Gastroesophageal sphincter (tissue), 4 donors: ENCODE measurements at regions not wholly inside any gene's neighbourhood (a gene's known extent, or its start where the extent isn't known, plus 50 kb on each side); places are given as distances from the start of the nearest gene placed in this dataset.
A peak's percentile ranks its signal among the peaks of the same experiment; 100 is the strongest.
"Not testable (repeated sequence)": the region's sequence is repeated elsewhere in the genome, so short reads cannot be mapped to it uniquely, and the experiment has no call there.

ENCODE experiments used
- ATAC-seq: fragments of 150-250 bp; one replicate; pipeline ENCODE4 v1.9.1; 2016; ENCODE audit warnings: mild to moderate bottlenecking, moderate library complexity
- H3K27ac ChIP-seq, 4 donors: fragments of 200-600 bp; sonication (generic) in 3 of 4; 1 replicate in 3 of 4; 2 replicates in 1 of 4; pipeline ENCODE4 v1.5.1; 2016 to 2019
- H3K27me3 ChIP-seq: fragments of 200-600 bp; sonication (generic); one replicate; pipeline ENCODE4 v1.5.1; 2019
- H3K36me3 ChIP-seq, 2 donors: fragments of 200-600 bp; sonication (generic); one replicate each; pipeline ENCODE4 v1.5.1; 2019; ENCODE audit warnings: control low read depth in 1 of 2
- H3K4me1 ChIP-seq, 3 donors: fragments of 200-600 bp; sonication (generic); 1 replicate in 2 of 3; 2 replicates in 1 of 3; pipeline ENCODE4 v1.5.1; 2016 to 2019; ENCODE audit warnings: control low read depth in 2 of 3
- H3K4me3 ChIP-seq, 2 donors: fragments of 200-600 bp; sonication (generic); one replicate each; pipeline ENCODE4 v1.5.1; 2019; ENCODE audit warnings: mild to moderate bottlenecking in 1 of 2, moderate library complexity in 1 of 2
- H3K9me3 ChIP-seq, 3 donors: fragments of 200-600 bp; sonication (generic); one replicate each; pipeline ENCODE4 v1.5.1; 2017 to 2019; ENCODE audit warnings: control low read depth in 2 of 3
- EP300 ChIP-seq: sonication (generic); formaldehyde crosslinking; IDR thresholded peaks from one replicate; pipeline ENCODE4 v1.6.1; 2017; ENCODE audit warnings: antibody characterized with exemption, mild to moderate bottlenecking
- POLR2A ChIP-seq, 2 donors: fragments of 450-650 bp; IDR thresholded peaks; one replicate each; pipeline ENCODE4 v1.6.1; 2017; ENCODE audit warnings: antibody characterized with exemption in 2 of 2, mild to moderate bottlenecking in 2 of 2, moderate library complexity in 1 of 2
- POLR2AphosphoS5 ChIP-seq: sonication (generic); formaldehyde crosslinking; IDR thresholded peaks from one replicate; pipeline ENCODE4 v1.6.1; 2017; ENCODE audit warnings: antibody characterized with exemption
- WGBS, 2 donors: methylation state at CpG; one replicate each; pipeline ENCODE4 v1.1.5; 2018; ENCODE audit warnings: low coverage in 1 of 2; 5-methylcytosine and 5-hydroxymethylcytosine counted together
- TF ChIP-seq, protein P1 (sequence below), 4 experiments: fragments of 200-600 bp in 2 of 4; fragments of 450-650 bp in 2 of 4; sonication (generic) in 1 of 4; IDR thresholded peaks; one replicate each; pipeline ENCODE4 v1.5.1; 2017 to 2019; ENCODE audit warnings: antibody characterized with exemption in 4 of 4, mild to moderate bottlenecking in 2 of 4, moderate library complexity in 2 of 4

DNA sequence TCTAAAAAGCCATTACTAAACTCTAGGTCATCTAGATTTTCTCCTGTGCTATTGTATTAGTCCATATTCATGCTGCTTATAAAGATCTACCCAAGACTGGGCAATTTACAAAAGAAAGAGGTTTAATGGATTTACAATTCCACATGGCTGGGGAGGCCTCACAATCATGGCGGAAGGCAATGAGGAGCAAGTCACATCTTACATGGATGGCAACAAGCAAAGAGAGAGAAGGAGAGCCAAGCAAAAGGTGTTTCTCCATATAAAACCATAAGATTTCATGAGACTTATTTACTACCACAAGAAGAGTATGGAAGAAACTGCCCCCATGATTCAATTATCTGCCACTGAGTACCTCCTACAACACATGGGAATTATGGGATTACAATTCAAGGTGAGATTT is 69.6 kb upstream of the CCDC6 start:
- H3K9me3 ChIP-seq: peaks cover 0 to 28% (median 0%) of the 10 kb centered on the region in 3 donors
- not testable (repeated sequence) for H3K27ac ChIP-seq, H3K4me1 ChIP-seq, H3K4me3 ChIP-seq, H3K27me3 ChIP-seq, H3K36me3 ChIP-seq, ATAC-seq
- 100% methylated on average over 1 of the region's 1 CpG; no CpG with 5 or more reads in 1 of the 2 donors for WGBS, 2 donors

DNA sequence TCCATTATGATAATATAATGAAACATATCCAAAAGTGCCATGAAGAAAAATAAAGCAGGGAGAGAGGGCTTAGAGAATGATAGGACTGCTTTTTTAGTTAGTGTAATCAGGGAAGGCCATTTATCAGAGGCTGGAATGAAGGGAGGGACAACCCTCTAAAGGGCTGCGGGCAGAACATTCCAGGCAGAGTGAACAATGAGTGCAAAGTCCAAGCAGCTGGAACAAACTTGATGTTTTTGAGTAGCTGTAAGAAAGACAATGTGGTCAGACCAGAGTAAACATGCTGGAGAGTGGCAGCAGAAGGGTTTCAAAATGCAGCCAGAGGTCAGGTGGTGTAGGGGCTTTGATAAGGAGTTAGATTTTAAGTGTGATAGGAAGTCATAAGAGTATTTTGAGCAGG is 65.6 kb upstream of the CCDC6 start:
- Histone ChIP-seq H3K27me3 (no peaks in the 10 kb centered on the region), H3K4me1 (peaks cover 0 to 9% (median 0%) of the 10 kb centered on the region in 3 donors), H3K4me3 (no peak overlapping the region), H3K36me3 (no peaks in the 10 kb centered on the region), H3K27ac (peak overlapping the region in 1 of 4 donors; percentile 15), H3K9me3 (peaks cover 0 to 5% (median 0%) of the 10 kb centered on the region in 3 donors)
- 0 to 13% methylated on average over 1 of the region's 1 CpG for WGBS, 2 donors
- TF ChIP-seq, protein P1, sequence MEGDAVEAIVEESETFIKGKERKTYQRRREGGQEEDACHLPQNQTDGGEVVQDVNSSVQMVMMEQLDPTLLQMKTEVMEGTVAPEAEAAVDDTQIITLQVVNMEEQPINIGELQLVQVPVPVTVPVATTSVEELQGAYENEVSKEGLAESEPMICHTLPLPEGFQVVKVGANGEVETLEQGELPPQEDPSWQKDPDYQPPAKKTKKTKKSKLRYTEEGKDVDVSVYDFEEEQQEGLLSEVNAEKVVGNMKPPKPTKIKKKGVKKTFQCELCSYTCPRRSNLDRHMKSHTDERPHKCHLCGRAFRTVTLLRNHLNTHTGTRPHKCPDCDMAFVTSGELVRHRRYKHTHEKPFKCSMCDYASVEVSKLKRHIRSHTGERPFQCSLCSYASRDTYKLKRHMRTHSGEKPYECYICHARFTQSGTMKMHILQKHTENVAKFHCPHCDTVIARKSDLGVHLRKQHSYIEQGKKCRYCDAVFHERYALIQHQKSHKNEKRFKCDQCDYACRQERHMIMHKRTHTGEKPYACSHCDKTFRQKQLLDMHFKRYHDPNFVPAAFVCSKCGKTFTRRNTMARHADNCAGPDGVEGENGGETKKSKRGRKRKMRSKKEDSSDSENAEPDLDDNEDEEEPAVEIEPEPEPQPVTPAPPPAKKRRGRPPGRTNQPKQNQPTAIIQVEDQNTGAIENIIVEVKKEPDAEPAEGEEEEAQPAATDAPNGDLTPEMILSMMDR (IDR thresholded peaks at IDR 0.05): no peak
- TF ChIP-seq POLR2AphosphoS5 (no peak), POLR2A (IDR thresholded peaks at IDR 0.05) (no peak), EP300 (no peak)
- peak; percentile 48 for ATAC-seq

DNA sequence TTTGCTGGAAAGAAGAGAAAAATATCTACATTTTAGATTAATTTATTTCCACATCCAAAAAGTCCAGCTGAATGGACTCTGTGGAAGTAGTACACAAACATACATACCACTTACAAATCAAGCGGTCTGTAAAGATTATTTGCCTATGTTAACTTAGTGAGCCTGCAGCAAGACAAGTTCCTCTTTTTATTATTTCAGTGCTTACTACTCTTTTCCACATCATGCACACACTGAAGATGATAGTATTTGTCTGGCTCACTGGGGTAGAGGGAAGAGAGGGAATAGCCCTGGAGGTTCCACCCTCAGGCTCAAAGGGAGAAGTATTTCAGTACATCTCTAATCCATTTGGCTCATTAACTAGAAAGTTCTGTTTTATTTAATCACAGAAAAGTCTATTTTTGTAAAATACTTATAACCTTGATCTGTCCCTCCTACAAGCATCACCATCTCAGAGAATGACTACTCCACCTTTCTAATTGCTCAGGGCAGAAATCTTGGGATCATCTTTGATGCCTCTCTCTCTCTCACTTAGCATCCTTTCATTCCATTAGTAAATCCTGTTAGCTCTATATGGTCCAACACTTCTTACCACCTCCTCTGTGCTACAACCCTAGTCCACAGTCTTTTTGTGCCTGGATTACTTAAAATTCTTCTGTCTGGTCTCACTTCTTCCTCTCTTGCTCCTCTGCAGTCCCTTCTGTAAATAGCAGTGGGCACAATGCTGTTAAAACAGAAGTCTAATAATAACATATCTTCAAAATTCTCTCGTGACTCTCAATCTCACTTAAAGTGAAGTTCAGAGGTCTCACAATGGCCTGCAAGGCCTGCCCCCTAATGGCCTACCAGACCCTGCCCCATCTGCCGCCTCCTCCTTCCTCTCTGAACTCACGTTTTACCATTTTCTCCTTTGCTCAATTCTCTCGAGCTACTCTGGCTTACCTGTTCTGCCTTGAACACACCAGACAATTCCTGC is 64.3 kb upstream of the CCDC6 start:
- Histone ChIP-seq H3K27ac (no peak overlapping the region), H3K36me3 (no peaks in the 10 kb centered on the region), H3K4me1 (peaks cover 0 to 9% (median 0%) of the 10 kb centered on the region in 3 donors), H3K9me3 (no peaks in the 10 kb centered on the region), H3K4me3 (no peak overlapping the region), H3K27me3 (no peaks in the 10 kb centered on the region)
- ATAC-seq: no peak
- TF ChIP-seq, protein P1 (IDR thresholded peaks at IDR 0.05): no peak
- no peak for TF ChIP-seq EP300
- TF ChIP-seq POLR2AphosphoS5: no peak
- no peak for TF ChIP-seq POLR2A (IDR thresholded peaks at IDR 0.05)
- 75 to 87% methylated on average over 3 to 5 of the region's 5 CpGs for WGBS, 2 donors

DNA sequence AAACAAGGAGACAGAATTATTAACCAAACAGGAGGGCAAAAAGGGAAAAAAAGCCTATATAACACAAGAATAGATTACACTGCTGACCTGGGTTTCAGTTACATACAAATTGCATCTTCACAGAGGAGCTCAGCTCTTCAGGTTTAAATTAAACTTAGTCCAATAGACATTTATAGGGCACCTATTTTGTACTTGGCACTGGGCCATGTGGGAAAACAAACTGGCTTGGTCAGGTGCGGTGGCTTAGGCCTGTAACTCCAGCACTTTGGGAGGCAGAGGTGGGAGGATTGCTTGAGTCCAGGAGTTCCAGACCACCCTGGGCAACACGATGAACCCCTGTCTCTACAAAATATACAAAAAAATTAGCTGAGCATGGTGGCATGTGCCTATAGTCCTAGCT is 62.3 kb upstream of the CCDC6 start:
- TF ChIP-seq POLR2A (IDR thresholded peaks at IDR 0.05): no peak
- TF ChIP-seq, protein P1 (IDR thresholded peaks at IDR 0.05): no peak
- TF ChIP-seq POLR2AphosphoS5: no peak
- TF ChIP-seq EP300: no peak
- H3K27me3 ChIP-seq: no peaks in the 10 kb centered on the region
- H3K4me1 ChIP-seq: peaks cover 0 to 9% (median 0%) of the 10 kb centered on the region in 3 donors
- no peak for ATAC-seq
- no peaks in the 10 kb centered on the region for H3K9me3 ChIP-seq
- H3K4me3 ChIP-seq: no peak overlapping the region
- no peak overlapping the region for H3K27ac ChIP-seq
- WGBS, 2 donors: no CpG with 5 or more reads among the region's 2 CpGs
- no peaks in the 10 kb centered on the region for H3K36me3 ChIP-seq

DNA sequence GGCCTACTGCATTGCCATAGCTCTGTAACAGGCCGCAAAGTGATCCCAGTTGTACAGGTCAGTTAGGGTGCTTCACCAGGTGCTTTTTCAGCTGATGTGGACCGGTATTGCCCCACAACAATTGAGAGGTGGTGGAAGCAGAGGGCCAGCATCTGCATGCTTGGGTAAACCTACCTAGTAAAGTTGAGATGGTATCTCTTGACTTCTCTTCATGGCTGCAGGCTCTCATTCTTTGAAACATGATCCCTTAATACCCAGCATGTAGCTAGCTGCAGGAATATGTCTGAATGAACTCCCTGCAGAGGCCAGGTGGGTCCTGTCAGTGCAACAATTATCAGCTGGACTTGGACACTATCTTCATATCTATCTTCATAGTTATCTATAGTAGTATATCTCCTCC is 60.7 kb upstream of the CCDC6 start:
- H3K27me3 ChIP-seq: no peaks in the 10 kb centered on the region
- no peak overlapping the region for H3K4me3 ChIP-seq
- no peaks in the 10 kb centered on the region for H3K36me3 ChIP-seq
- TF ChIP-seq, protein P1 (IDR thresholded peaks at IDR 0.05): no peak
- TF ChIP-seq POLR2A (IDR thresholded peaks at IDR 0.05): no peak
- no peak for TF ChIP-seq EP300
- no peak for TF ChIP-seq POLR2AphosphoS5
- WGBS, 2 donors: 43 to 82% methylated on average over 1 of the region's 2 CpGs
- no peak for ATAC-seq
- H3K9me3 ChIP-seq: no peaks in the 10 kb centered on the region
- H3K4me1 ChIP-seq: peaks cover 0 to 6% (median 0%) of the 10 kb centered on the region in 3 donors
- H3K27ac ChIP-seq: no peak overlapping the region
